ENCODE measurements at regions not wholly inside any gene's neighbourhood (a gene's known extent, or its start where the extent isn't known, plus 50 kb on each side); places are given as distances from the start of the nearest gene placed in this dataset.

GRCh38 chr2:81467096-81467495, 1162.5 kb upstream of the LRRTM1 start:
- Histone ChIP-seq H3K4me3 (ENCODE audit: control insufficient read depth in 2 of 3, extremely low read depth in 1 of 3, insufficient read depth in 2 of 3, low read depth in 1 of 3, low read length in 3 of 3) (no peak overlapping the region), H2AFZ (ENCODE audit: control insufficient read depth, low read length) (no peak overlapping the region), H3K9me1 (ENCODE audit: control insufficient read depth, extremely low read depth, insufficient read depth, low read length) (no peaks in the 10 kb centered on the region), H3K9me3 (ENCODE audit: control insufficient read depth, low read depth, low read length) (peaks cover 5% of the 10 kb centered on the region), H3K27me3 (ENCODE audit: control insufficient read depth, extremely low read depth, insufficient read depth, low read length) (no peaks in the 10 kb centered on the region), H3K4me1 (ENCODE audit: control insufficient read depth, extremely low read depth, insufficient read depth, low read length) (no peaks in the 10 kb centered on the region), H3K27ac (ENCODE audit: control insufficient read depth, insufficient read depth, low read length) (no peak overlapping the region), H3K36me3 (ENCODE audit: control insufficient read depth in 2 of 2, extremely low read depth in 1 of 2, insufficient read depth in 2 of 2, low read length in 2 of 2) (no peaks in the 10 kb centered on the region), H4K20me1 (ENCODE audit: control insufficient read depth, extremely low read depth, insufficient read depth, low read length) (no peaks in the 10 kb centered on the region), H3K4me2 (ENCODE audit: control insufficient read depth, extremely low read depth, insufficient read depth, low read depth, low read length) (no peak overlapping the region), H3K79me2 (ENCODE audit: control insufficient read depth, insufficient read depth, low read length) (no peaks in the 10 kb centered on the region), H3K9ac (ENCODE audit: control insufficient read depth, extremely low read depth, insufficient read depth, low read length) (no peak overlapping the region)
- no peak for TF ChIP-seq CTCF (optimal IDR thresholded peaks at IDR 0.05 in 1 of 3, IDR thresholded peaks at IDR 0.05 in 1 of 3, conservative IDR thresholded peaks at IDR 0.05 in 1 of 3; ENCODE audit: extremely low read depth in 1 of 3, insufficient read depth in 2 of 3, low read length in 3 of 3)
- TF ChIP-seq EZH2 (IDR thresholded peaks at IDR 0.05; ENCODE audit: low read length), result no peak
- no peak for DNase-seq (ENCODE audit: low read depth, low spot score)
- dilution Hi-C loops (cut with MboI; ENCODE audit: extremely low pct_ligation_motif_present, low sequenced_read_pairs), result no loop called here
- no peak for FAIRE-seq

DNA sequence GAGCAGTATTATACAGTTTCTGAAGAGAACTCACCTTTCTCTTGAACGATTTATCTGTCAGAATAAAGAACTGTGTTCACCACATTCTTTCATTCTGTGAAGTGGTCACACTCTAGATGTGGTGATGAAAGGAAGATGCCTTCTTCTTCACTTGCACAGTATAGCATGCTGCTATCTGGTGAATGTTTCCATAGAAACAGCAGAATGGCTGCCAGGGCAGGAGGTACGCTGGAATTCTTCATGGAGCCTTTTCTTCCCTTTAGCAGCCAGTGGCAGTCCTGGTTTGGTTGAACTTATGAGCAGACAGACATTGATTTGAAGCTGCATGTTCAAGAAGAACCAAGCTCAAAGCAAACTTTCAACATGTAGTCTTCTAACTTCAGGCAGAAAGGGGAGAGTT, 1157.9 kb upstream of the LRRTM1 start:
- no peaks in the 10 kb centered on the region for H3K27me3 ChIP-seq (ENCODE audit: control insufficient read depth, extremely low read depth, insufficient read depth, low read length)
- DNase-seq (ENCODE audit: low read depth, low spot score), result no peak
- no peaks in the 10 kb centered on the region for H3K36me3 ChIP-seq (ENCODE audit: control insufficient read depth in 2 of 2, extremely low read depth in 1 of 2, insufficient read depth in 2 of 2, low read length in 2 of 2)
- H4K20me1 ChIP-seq (ENCODE audit: control insufficient read depth, extremely low read depth, insufficient read depth, low read length), result no peaks in the 10 kb centered on the region
- TF ChIP-seq EZH2 (IDR thresholded peaks at IDR 0.05; ENCODE audit: low read length) (no peak), CTCF (optimal IDR thresholded peaks at IDR 0.05 in 1 of 3, IDR thresholded peaks at IDR 0.05 in 1 of 3, conservative IDR thresholded peaks at IDR 0.05 in 1 of 3; ENCODE audit: extremely low read depth in 1 of 3, insufficient read depth in 2 of 3, low read length in 3 of 3) (no peak)
- no peaks in the 10 kb centered on the region for H3K4me1 ChIP-seq (ENCODE audit: control insufficient read depth, extremely low read depth, insufficient read depth, low read length)
- H3K4me3 ChIP-seq (ENCODE audit: control insufficient read depth in 2 of 3, extremely low read depth in 1 of 3, insufficient read depth in 2 of 3, low read depth in 1 of 3, low read length in 3 of 3), result no peak overlapping the region
- no peaks in the 10 kb centered on the region for H3K79me2 ChIP-seq (ENCODE audit: control insufficient read depth, insufficient read depth, low read length)
- FAIRE-seq, result no peak
- no peaks in the 10 kb centered on the region for H3K9me1 ChIP-seq (ENCODE audit: control insufficient read depth, extremely low read depth, insufficient read depth, low read length)
- peaks cover 5% of the 10 kb centered on the region for H3K9me3 ChIP-seq (ENCODE audit: control insufficient read depth, low read depth, low read length)
- H2AFZ ChIP-seq (ENCODE audit: control insufficient read depth, low read length), result no peak overlapping the region
- no peak overlapping the region for H3K9ac ChIP-seq (ENCODE audit: control insufficient read depth, extremely low read depth, insufficient read depth, low read length)
- dilution Hi-C loops (cut with MboI; ENCODE audit: extremely low pct_ligation_motif_present, low sequenced_read_pairs), result no loop called here
- H3K27ac ChIP-seq (ENCODE audit: control insufficient read depth, insufficient read depth, low read length), result no peak overlapping the region
- H3K4me2 ChIP-seq (ENCODE audit: control insufficient read depth, extremely low read depth, insufficient read depth, low read depth, low read length), result no peak overlapping the region
